Endothelial cell of umbilical vein (primary cell): ENCODE measurements at regions not wholly inside any gene's neighbourhood (a gene's known extent, or its start where the extent isn't known, plus 50 kb on each side); places are given as distances from the start of the nearest gene placed in this dataset.

Experiments
- BruUV-seq: library from RNA; stranded (reverse); fragments of 400-500 nt; replicated peaks from 2 replicates; lab custom pipeline; 2021; lab: Mats Ljungman, UMichigan
- CTCF ChIA-PET: fragments of 300-600, 350-600 bp; sonication (Branson Sonifier 250); formaldehyde crosslinking; loops from one replicate; lab custom pipeline; 2021; ENCODE audit warnings: antibody characterized with exemption, inconsistent platforms; lab: Charles Lee
- POLR2A ChIA-PET: fragments of 300-600, 350-600 bp; sonication (Branson Sonifier 250); formaldehyde crosslinking; loops from one replicate; lab custom pipeline; 2021; ENCODE audit warnings: antibody characterized with exemption, inconsistent platforms; lab: Charles Lee
- DNase-seq: peaks from one replicate; pipeline ENCODE4 v3.0.0-alpha.2; 2011; ENCODE audit warnings: low read depth, low spot score
- FAIRE-seq: peaks from 2 replicates; lab custom pipeline; 2011; peaks lifted over from hg19 to GRCh38; lab: Jason Lieb, UNC
- H2AFZ ChIP-seq: 2 replicates; pipeline ENCODE4 v1.6.0; 2012; ENCODE audit warnings: low read depth, low read length, control low read depth, inconsistent platforms
- H3K27ac ChIP-seq: 2 replicates; pipeline ENCODE4 v1.5.1; 2011; ENCODE audit warnings: low read depth, mild to moderate bottlenecking, control low read depth, low read length, moderate library complexity; ENCODE audit not compliant: insufficient read depth
- H3K27me3 ChIP-seq, 2 experiments: 2 replicates each; pipeline versions ENCODE4 v1.6.0 to v1.6.1; 2011; ENCODE audit warnings: low read length in 2 of 2, mixed read lengths in 1 of 2; ENCODE audit not compliant: control insufficient read depth in 2 of 2, insufficient read depth in 2 of 2
- H3K36me3 ChIP-seq, 2 experiments: 2 replicates in 1 of 2; 3 replicates in 1 of 2; pipeline ENCODE4 v1.5.1; 2011; ENCODE audit warnings: low read length in 2 of 2, mild to moderate bottlenecking in 1 of 2, moderate library complexity in 1 of 2; ENCODE audit not compliant: control insufficient read depth in 2 of 2, insufficient read depth in 2 of 2; ENCODE audit errors: extremely low read depth in 1 of 2
- H3K4me1 ChIP-seq: 3 replicates; pipeline ENCODE4 v1.5.1; 2011; ENCODE audit warnings: mild to moderate bottlenecking, low read length; ENCODE audit not compliant: control insufficient read depth, insufficient read depth; ENCODE audit errors: extremely low read depth
- H3K4me2 ChIP-seq: 2 replicates; pipeline ENCODE4 v1.6.1; 2011; ENCODE audit warnings: low read length, control low read depth, mixed read lengths; ENCODE audit not compliant: insufficient read depth
- H3K4me3 ChIP-seq, 3 experiments: fragments of 200-600 bp in 1 of 3; sonication (generic), shearing (Covaris generic) in 1 of 3; replicated peaks in 1 of 3; 2 replicates each; pipeline ENCODE4 v1.5.1; 2011 to 2016; ENCODE audit warnings: control low read depth in 3 of 3, low read length in 3 of 3, mild to moderate bottlenecking in 2 of 3, inconsistent platforms in 1 of 3, low read depth in 1 of 3, moderate library complexity in 1 of 3; ENCODE audit not compliant: insufficient read depth in 1 of 3
- H3K79me2 ChIP-seq: 2 replicates; pipeline ENCODE4 v1.6.0; 2012; ENCODE audit warnings: low read length, inconsistent platforms; ENCODE audit not compliant: control insufficient read depth, insufficient read depth
- H3K9ac ChIP-seq: replicated peaks from 2 replicates; pipeline ENCODE3; 2011; ENCODE audit warnings: low read length, control low read depth; ENCODE audit not compliant: insufficient read depth; ENCODE audit errors: extremely low read depth
- H3K9me1 ChIP-seq: replicated peaks from 3 replicates; pipeline ENCODE4 v1.6.0; 2011; ENCODE audit warnings: mild to moderate bottlenecking, low read length; ENCODE audit not compliant: control insufficient read depth, insufficient read depth; ENCODE audit errors: extremely low read depth
- H3K9me3 ChIP-seq: replicated peaks from 2 replicates; pipeline ENCODE4 v1.5.1; 2012; ENCODE audit warnings: low read length, inconsistent platforms; ENCODE audit not compliant: control insufficient read depth, insufficient read depth
- H4K20me1 ChIP-seq: replicated peaks from 2 replicates; pipeline ENCODE3; 2011; ENCODE audit warnings: mild to moderate bottlenecking, low read length; ENCODE audit not compliant: control insufficient read depth, insufficient read depth; ENCODE audit errors: extremely low read depth
- EZH2 ChIP-seq: IDR thresholded peaks from 2 replicates; pipeline ENCODE4 v1.6.1; 2012; ENCODE audit warnings: borderline replicate concordance, low read depth, mild to moderate bottlenecking, moderate library complexity, low read length, inconsistent platforms; ENCODE audit not compliant: severe bottlenecking
- GATA2 ChIP-seq: IDR thresholded peaks from 2 replicates; pipeline ENCODE4 v1.7.0; 2011; ENCODE audit warnings: low read depth, mild to moderate bottlenecking, moderate library complexity, mixed read lengths, low read length; ENCODE audit not compliant: insufficient read length, insufficient read depth
- JUN ChIP-seq: IDR thresholded peaks from 2 replicates; pipeline ENCODE4 v1.6.1; 2011; ENCODE audit warnings: borderline replicate concordance, low read depth; ENCODE audit not compliant: insufficient read length, insufficient read depth
- POLR2AphosphoS5 ChIP-seq: IDR thresholded peaks from 2 replicates; pipeline ENCODE4 v1.6.1; 2012; ENCODE audit warnings: low read depth, mild to moderate bottlenecking, control low read depth, low read length, moderate library complexity; ENCODE audit not compliant: insufficient read depth
- dilution Hi-C: fragments of 300-500 bp; cut with MboI; formaldehyde crosslinking; loops from one replicate; pipeline ENCODE4 v1.15.0; 2019; ENCODE audit warnings: low sequenced_read_pairs; ENCODE audit not compliant: extremely low pct_ligation_motif_present
- intact Hi-C: fragments of 100-400 bp; cut with micrococcal nuclease; formaldehyde crosslinking; loops from one replicate; pipeline ENCODE4 v1.10.0; 2022

GRCh38 chr3:104951426-104951825 lies 415.3 kb upstream of the ALCAM start:
- no peaks in the 10 kb centered on the region for H3K9me3 ChIP-seq
- H3K9ac ChIP-seq = no peak overlapping the region
- no peaks in the 10 kb centered on the region for H3K9me1 ChIP-seq
- dilution Hi-C loops = no loop called here
- no peak overlapping the region for H2AFZ ChIP-seq
- H3K79me2 ChIP-seq = no peaks in the 10 kb centered on the region
- no peaks in the 10 kb centered on the region for H3K27me3 ChIP-seq
- intact Hi-C loops = no loop called here
- FAIRE-seq = no peak
- no peak overlapping the region for H3K4me2 ChIP-seq
- H3K4me3 ChIP-seq = no peak overlapping the region
- TF ChIP-seq JUN = no peak
- no peak for TF ChIP-seq EZH2
- TF ChIP-seq POLR2AphosphoS5 = no peak
- DNase-seq = no peak
- no TSS peak for BruUV-seq
- H4K20me1 ChIP-seq = no peaks in the 10 kb centered on the region
- POLR2A ChIA-PET = no interaction called here
- peaks cover 8% of the 10 kb centered on the region for H3K4me1 ChIP-seq
- CTCF ChIA-PET = interaction anchor here (1.1 to 2.7 kb wide), 4 partner anchors 8 to 12 kb away, joined by 3 to 7 read pairs (median 4); no protein-coding TSS in a partner anchor
- no peak overlapping the region for H3K27ac ChIP-seq
- no peaks in the 10 kb centered on the region for H3K36me3 ChIP-seq

GRCh38 chr3:104952146-104952972 lies 414.4 kb upstream of the ALCAM start:
- intact Hi-C loops (no loop called here), dilution Hi-C loops (no loop called here)
- Histone ChIP-seq H3K36me3 (no peaks in the 10 kb centered on the region), H3K27ac (no peak overlapping the region), H3K9me1 (no peaks in the 10 kb centered on the region), H3K79me2 (no peaks in the 10 kb centered on the region), H3K4me2 (peak overlapping the region; percentile 8), H2AFZ (peak overlapping the region; percentile 14), H4K20me1 (no peaks in the 10 kb centered on the region), H3K27me3 (no peaks in the 10 kb centered on the region), H3K4me1 (peaks cover 8% of the 10 kb centered on the region), H3K9me3 (no peaks in the 10 kb centered on the region), H3K9ac (no peak overlapping the region), H3K4me3 (no peak overlapping the region)
- ChIA-PET CTCF (interaction anchor here (0.8 to 2.7 kb wide), 4 partner anchors 9 to 31 kb away, joined by 3 to 7 read pairs (median 4); no protein-coding TSS in a partner anchor), POLR2A (no interaction called here)
- FAIRE-seq = no peak
- BruUV-seq = no TSS peak
- TF ChIP-seq EZH2 (no peak), GATA2 (peak; percentile 28)
- peak; percentile 82 for DNase-seq
